ENCODE measurements at regions not wholly inside any gene's neighbourhood (a gene's known extent, or its start where the extent isn't known, plus 50 kb on each side); places are given as distances from the start of the nearest gene placed in this dataset.

- H3K4me3 ChIP-seq (ENCODE audit: low read length) = no peak overlapping the region
- no peak overlapping the region for H3K27ac ChIP-seq (ENCODE audit: low read length)
- H3K4me1 ChIP-seq (ENCODE audit: control insufficient read depth, low read depth, low read length) = no peaks in the 10 kb centered on the region
- peaks cover 32% of the 10 kb centered on the region for H3K9me3 ChIP-seq (ENCODE audit: control insufficient read depth, low read depth, low read length)
- no peaks in the 10 kb centered on the region for H3K36me3 ChIP-seq (ENCODE audit: control insufficient read depth, low read depth, low read length)
- H3K9ac ChIP-seq (ENCODE audit: low read length) = no peak overlapping the region
- no peaks in the 10 kb centered on the region for H3K27me3 ChIP-seq (ENCODE audit: control insufficient read depth, insufficient read depth, low read length)
Observed at GRCh38 chr18:33901894-33902512, 322.7 kb downstream of the NOL4 start.

- H3K27me3 ChIP-seq (ENCODE audit: control insufficient read depth, insufficient read depth, low read length) = no peaks in the 10 kb centered on the region
- H3K27ac ChIP-seq (ENCODE audit: low read length) = no peak overlapping the region
- no peaks in the 10 kb centered on the region for H3K4me1 ChIP-seq (ENCODE audit: control insufficient read depth, low read depth, low read length)
- H3K9ac ChIP-seq (ENCODE audit: low read length) = no peak overlapping the region
- H3K9me3 ChIP-seq (ENCODE audit: control insufficient read depth, low read depth, low read length) = peaks cover 29% of the 10 kb centered on the region
- no peaks in the 10 kb centered on the region for H3K36me3 ChIP-seq (ENCODE audit: control insufficient read depth, low read depth, low read length)
- H3K4me3 ChIP-seq (ENCODE audit: low read length) = no peak overlapping the region
Observed at GRCh38 chr18:33900638-33901037, 322.6 kb downstream of the ASXL3 start.

- H3K27ac ChIP-seq (ENCODE audit: low read length) = no peak overlapping the region
- H3K4me3 ChIP-seq (ENCODE audit: low read length) = no peak overlapping the region
- no peaks in the 10 kb centered on the region for H3K27me3 ChIP-seq (ENCODE audit: control insufficient read depth, insufficient read depth, low read length)
- H3K36me3 ChIP-seq (ENCODE audit: control insufficient read depth, low read depth, low read length) = no peaks in the 10 kb centered on the region
- peaks cover 21% of the 10 kb centered on the region for H3K9me3 ChIP-seq (ENCODE audit: control insufficient read depth, low read depth, low read length)
- no peak overlapping the region for H3K9ac ChIP-seq (ENCODE audit: low read length)
- no peaks in the 10 kb centered on the region for H3K4me1 ChIP-seq (ENCODE audit: control insufficient read depth, low read depth, low read length)
Observed at GRCh38 chr18:33898427-33898826, 320.4 kb downstream of the ASXL3 start.

GRCh38 chr18:33878213-33878612 is 300.2 kb downstream of the ASXL3 start:
- Histone ChIP-seq H3K9me3 (ENCODE audit: control insufficient read depth, low read depth, low read length) (no peaks in the 10 kb centered on the region), H3K9ac (ENCODE audit: low read length) (no peak overlapping the region), H3K27me3 (ENCODE audit: control insufficient read depth, insufficient read depth, low read length) (no peaks in the 10 kb centered on the region), H3K36me3 (ENCODE audit: control insufficient read depth, low read depth, low read length) (no peaks in the 10 kb centered on the region), H3K27ac (ENCODE audit: low read length) (no peak overlapping the region), H3K4me3 (ENCODE audit: low read length) (no peak overlapping the region), H3K4me1 (ENCODE audit: control insufficient read depth, low read depth, low read length) (no peaks in the 10 kb centered on the region)

- Histone ChIP-seq H3K4me3 (ENCODE audit: low read length) (no peak overlapping the region), H3K9ac (ENCODE audit: low read length) (no peak overlapping the region), H3K9me3 (ENCODE audit: control insufficient read depth, low read depth, low read length) (no peaks in the 10 kb centered on the region), H3K4me1 (ENCODE audit: control insufficient read depth, low read depth, low read length) (no peaks in the 10 kb centered on the region), H3K27me3 (ENCODE audit: control insufficient read depth, insufficient read depth, low read length) (no peaks in the 10 kb centered on the region), H3K27ac (ENCODE audit: low read length) (no peak overlapping the region), H3K36me3 (ENCODE audit: control insufficient read depth, low read depth, low read length) (no peaks in the 10 kb centered on the region)
Observed at GRCh38 chr18:33875029-33875565, 297.1 kb downstream of the ASXL3 start.

- Histone ChIP-seq H3K36me3 (ENCODE audit: control insufficient read depth, low read depth, low read length) (no peaks in the 10 kb centered on the region), H3K27me3 (ENCODE audit: control insufficient read depth, insufficient read depth, low read length) (no peaks in the 10 kb centered on the region), H3K27ac (ENCODE audit: low read length) (no peak overlapping the region), H3K9ac (ENCODE audit: low read length) (no peak overlapping the region), H3K4me3 (ENCODE audit: low read length) (no peak overlapping the region), H3K4me1 (ENCODE audit: control insufficient read depth, low read depth, low read length) (no peaks in the 10 kb centered on the region), H3K9me3 (ENCODE audit: control insufficient read depth, low read depth, low read length) (no peaks in the 10 kb centered on the region)
Observed at GRCh38 chr18:33873112-33873511, 295.1 kb downstream of the ASXL3 start.

- H3K36me3 ChIP-seq (ENCODE audit: control insufficient read depth, low read depth, low read length) = no peaks in the 10 kb centered on the region
- no peak overlapping the region for H3K4me3 ChIP-seq (ENCODE audit: low read length)
- H3K9ac ChIP-seq (ENCODE audit: low read length) = no peak overlapping the region
- H3K4me1 ChIP-seq (ENCODE audit: control insufficient read depth, low read depth, low read length) = no peaks in the 10 kb centered on the region
- no peaks in the 10 kb centered on the region for H3K27me3 ChIP-seq (ENCODE audit: control insufficient read depth, insufficient read depth, low read length)
- no peak overlapping the region for H3K27ac ChIP-seq (ENCODE audit: low read length)
- H3K9me3 ChIP-seq (ENCODE audit: control insufficient read depth, low read depth, low read length) = no peaks in the 10 kb centered on the region
Observed at GRCh38 chr18:33871363-33872025, 293.5 kb downstream of the ASXL3 start.

- no peaks in the 10 kb centered on the region for H3K36me3 ChIP-seq (ENCODE audit: control insufficient read depth, low read depth, low read length)
- H3K4me1 ChIP-seq (ENCODE audit: control insufficient read depth, low read depth, low read length) = no peaks in the 10 kb centered on the region
- no peaks in the 10 kb centered on the region for H3K27me3 ChIP-seq (ENCODE audit: control insufficient read depth, insufficient read depth, low read length)
- H3K9ac ChIP-seq (ENCODE audit: low read length) = no peak overlapping the region
- no peaks in the 10 kb centered on the region for H3K9me3 ChIP-seq (ENCODE audit: control insufficient read depth, low read depth, low read length)
- no peak overlapping the region for H3K27ac ChIP-seq (ENCODE audit: low read length)
- H3K4me3 ChIP-seq (ENCODE audit: low read length) = no peak overlapping the region
Observed at GRCh38 chr18:33870059-33870458, 292.0 kb downstream of the ASXL3 start.

- peaks cover 14% of the 10 kb centered on the region for H3K9me3 ChIP-seq (ENCODE audit: control insufficient read depth, low read depth, low read length)
- no peaks in the 10 kb centered on the region for H3K27me3 ChIP-seq (ENCODE audit: control insufficient read depth, insufficient read depth, low read length)
Observed at GRCh38 chr18:33866386-33866785, 288.4 kb downstream of the ASXL3 start.

GRCh38 chr18:33863912-33864311 is 285.9 kb downstream of the ASXL3 start:
- Histone ChIP-seq H3K27me3 (ENCODE audit: control insufficient read depth, insufficient read depth, low read length) (no peaks in the 10 kb centered on the region), H3K9me3 (ENCODE audit: control insufficient read depth, low read depth, low read length) (peaks cover 14% of the 10 kb centered on the region), H3K9ac (ENCODE audit: low read length) (no peak overlapping the region), H3K27ac (ENCODE audit: low read length) (no peak overlapping the region), H3K36me3 (ENCODE audit: control insufficient read depth, low read depth, low read length) (no peaks in the 10 kb centered on the region), H3K4me3 (ENCODE audit: low read length) (no peak overlapping the region), H3K4me1 (ENCODE audit: control insufficient read depth, low read depth, low read length) (no peaks in the 10 kb centered on the region)

More at GRCh38 chr18:33866386-33866785, 288.4 kb downstream of the ASXL3 start:
- Histone ChIP-seq H3K4me3 (ENCODE audit: low read length) (no peak overlapping the region), H3K9ac (ENCODE audit: low read length) (no peak overlapping the region), H3K27ac (ENCODE audit: low read length) (no peak overlapping the region), H3K36me3 (ENCODE audit: control insufficient read depth, low read depth, low read length) (no peaks in the 10 kb centered on the region), H3K4me1 (ENCODE audit: control insufficient read depth, low read depth, low read length) (no peaks in the 10 kb centered on the region)

GRCh38 chr18:33854827-33855139 is 276.8 kb downstream of the ASXL3 start:
- Histone ChIP-seq H3K27me3 (ENCODE audit: control insufficient read depth, insufficient read depth, low read length) (no peaks in the 10 kb centered on the region), H3K36me3 (ENCODE audit: control insufficient read depth, low read depth, low read length) (no peaks in the 10 kb centered on the region), H3K4me3 (ENCODE audit: low read length) (no peak overlapping the region), H3K9ac (ENCODE audit: low read length) (no peak overlapping the region), H3K9me3 (ENCODE audit: control insufficient read depth, low read depth, low read length) (no peaks in the 10 kb centered on the region), H3K4me1 (ENCODE audit: control insufficient read depth, low read depth, low read length) (no peaks in the 10 kb centered on the region), H3K27ac (ENCODE audit: low read length) (no peak overlapping the region)
